ENCODE measurements at regions not wholly inside any gene's neighbourhood (a gene's known extent, or its start where the extent isn't known, plus 50 kb on each side); places are given as distances from the start of the nearest gene placed in this dataset.

DNA sequence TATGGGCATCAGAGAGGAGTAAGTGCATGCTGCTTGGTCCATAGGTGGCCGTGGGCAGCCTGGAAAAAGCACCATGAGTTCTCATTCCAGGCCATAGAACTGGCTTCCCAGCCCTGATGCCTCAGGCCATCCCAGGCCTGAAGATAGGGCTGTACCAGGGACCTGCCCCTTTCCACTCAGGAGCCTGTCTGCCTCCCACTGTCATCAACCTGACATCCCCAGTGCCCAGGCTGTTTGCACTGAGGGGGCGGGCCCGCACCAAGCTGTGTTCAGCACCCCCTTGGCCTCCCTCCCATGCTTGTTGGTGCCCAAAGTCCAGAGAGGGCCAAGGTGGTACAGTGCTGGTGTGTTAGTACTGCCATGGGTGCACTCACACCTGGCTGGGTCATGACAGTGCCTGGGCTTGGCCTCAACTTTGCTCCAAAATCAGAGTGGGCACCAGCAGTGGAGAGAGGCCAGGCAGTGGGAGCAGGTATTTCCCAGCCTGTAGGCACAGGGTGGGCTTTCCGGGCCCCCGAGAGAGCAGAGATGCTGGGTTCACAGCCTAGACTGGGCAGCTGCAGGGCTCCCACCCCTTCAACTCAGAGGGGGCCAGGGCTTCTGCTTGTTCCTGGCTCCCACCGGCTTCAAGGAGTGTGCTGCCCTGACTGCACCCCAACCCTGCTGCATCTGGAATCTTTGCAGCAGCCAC, 556.1 kb downstream of the SI start:
- Histone ChIP-seq H3K4me1 (ENCODE audit: control insufficient read depth in 2 of 2, insufficient read depth in 2 of 2, low read length in 2 of 2) (no peaks in the 10 kb centered on the region), H3K4me2 (replicated peaks; ENCODE audit: low read depth, low read length, poor library complexity, severe bottlenecking) (no peak overlapping the region), H3K9ac (ENCODE audit: low read length) (no peak overlapping the region), H3K79me2 (ENCODE audit: control insufficient read depth, insufficient read depth, low read length) (no peaks in the 10 kb centered on the region), H4K20me1 (ENCODE audit: control insufficient read depth, insufficient read depth, low read length, poor library complexity, severe bottlenecking) (no peaks in the 10 kb centered on the region), H3K27me3 (replicated peaks in 1 of 4; ENCODE audit: control extremely low read depth in 1 of 4, control insufficient read depth in 3 of 4, insufficient read depth in 4 of 4, low read length in 3 of 4) (no peaks in the 10 kb centered on the region), H2AFZ (ENCODE audit: insufficient read depth, low read depth, low read length, poor library complexity, severe bottlenecking) (no peak overlapping the region), H3K9me3 (ENCODE audit: control extremely low read depth in 1 of 3, control insufficient read depth in 2 of 3, insufficient read depth in 1 of 3, low read length in 2 of 3) (peaks cover 0 to 33% (median 0%) of the 10 kb centered on the region in 3 donors), H3K36me3 (replicated peaks in 1 of 2; ENCODE audit: control extremely low read depth in 1 of 2, control insufficient read depth in 1 of 2, extremely low read depth in 1 of 2, insufficient read depth in 2 of 2, low read length in 1 of 2) (no peaks in the 10 kb centered on the region), H3K27ac (ENCODE audit: low read length in 2 of 2) (no peak overlapping the region), H3K4me3 (ENCODE audit: control extremely low read depth in 1 of 5, extremely low read depth in 1 of 5, insufficient read depth in 1 of 5, low read depth in 2 of 5, low read length in 4 of 5) (no peak overlapping the region)
- H3K9me3 Mint-ChIP-seq (ENCODE audit: insufficient read depth), result peaks cover 6% of the 10 kb centered on the region
- ChIA-PET CTCF (interaction anchor here (0.6 kb wide), 1 partner anchor 259 kb away, joined by 5 read pairs; no protein-coding TSS in a partner anchor), POLR2A (no interaction called here)
- intact Hi-C loops (cut with micrococcal nuclease), result no loop called here
- H3K4me3 Mint-ChIP-seq, result no peak overlapping the region
- no peaks in the 10 kb centered on the region for H3K27me3 Mint-ChIP-seq
- WGBS (ENCODE audit: insufficient coverage), result 97% methylated on average over 5 of the region's 6 CpGs
- no peaks in the 10 kb centered on the region for H3K4me1 Mint-ChIP-seq
- no peak for DNase-seq
- no peak overlapping the region for H3K27ac Mint-ChIP-seq
- TF ChIP-seq, protein P1, sequence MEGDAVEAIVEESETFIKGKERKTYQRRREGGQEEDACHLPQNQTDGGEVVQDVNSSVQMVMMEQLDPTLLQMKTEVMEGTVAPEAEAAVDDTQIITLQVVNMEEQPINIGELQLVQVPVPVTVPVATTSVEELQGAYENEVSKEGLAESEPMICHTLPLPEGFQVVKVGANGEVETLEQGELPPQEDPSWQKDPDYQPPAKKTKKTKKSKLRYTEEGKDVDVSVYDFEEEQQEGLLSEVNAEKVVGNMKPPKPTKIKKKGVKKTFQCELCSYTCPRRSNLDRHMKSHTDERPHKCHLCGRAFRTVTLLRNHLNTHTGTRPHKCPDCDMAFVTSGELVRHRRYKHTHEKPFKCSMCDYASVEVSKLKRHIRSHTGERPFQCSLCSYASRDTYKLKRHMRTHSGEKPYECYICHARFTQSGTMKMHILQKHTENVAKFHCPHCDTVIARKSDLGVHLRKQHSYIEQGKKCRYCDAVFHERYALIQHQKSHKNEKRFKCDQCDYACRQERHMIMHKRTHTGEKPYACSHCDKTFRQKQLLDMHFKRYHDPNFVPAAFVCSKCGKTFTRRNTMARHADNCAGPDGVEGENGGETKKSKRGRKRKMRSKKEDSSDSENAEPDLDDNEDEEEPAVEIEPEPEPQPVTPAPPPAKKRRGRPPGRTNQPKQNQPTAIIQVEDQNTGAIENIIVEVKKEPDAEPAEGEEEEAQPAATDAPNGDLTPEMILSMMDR (IDR thresholded peaks at IDR 0.05), result no peak
- no peak for TF ChIP-seq EZH2 (IDR thresholded peaks at IDR 0.05; ENCODE audit: borderline replicate concordance, insufficient read depth, low read depth, low read length, poor library complexity, severe bottlenecking)
- ATAC-seq (ENCODE audit: low read depth), result no peak

DNA sequence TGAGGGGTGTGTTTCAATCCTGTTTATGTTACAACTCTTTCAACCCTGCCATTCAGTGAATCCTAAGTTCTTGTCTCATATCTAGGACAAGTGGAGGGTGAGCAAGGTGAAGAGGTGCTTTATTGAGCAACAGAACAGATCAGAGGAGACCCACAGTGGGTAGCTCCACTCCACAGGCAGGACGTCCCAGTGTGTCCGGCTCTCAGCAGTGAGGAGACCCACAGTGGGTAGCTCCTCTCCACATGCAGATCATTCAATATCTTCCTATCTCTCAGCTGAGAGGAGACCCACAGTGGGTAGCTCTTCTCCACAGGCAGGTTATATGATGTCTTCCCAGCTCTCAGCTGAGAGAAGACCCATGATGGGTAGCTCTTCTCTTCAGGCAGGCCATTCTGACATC, 556.7 kb downstream of the SI start:
- H3K4me1 ChIP-seq (ENCODE audit: control insufficient read depth in 2 of 2, insufficient read depth in 2 of 2, low read length in 2 of 2), result no peaks in the 10 kb centered on the region
- DNase-seq (no peak), ATAC-seq (ENCODE audit: low read depth) (no peak)
- no peaks in the 10 kb centered on the region for H4K20me1 ChIP-seq (ENCODE audit: control insufficient read depth, insufficient read depth, low read length, poor library complexity, severe bottlenecking)
- no peaks in the 10 kb centered on the region for H3K36me3 ChIP-seq (replicated peaks in 1 of 2; ENCODE audit: control extremely low read depth in 1 of 2, control insufficient read depth in 1 of 2, extremely low read depth in 1 of 2, insufficient read depth in 2 of 2, low read length in 1 of 2)
- H3K79me2 ChIP-seq (ENCODE audit: control insufficient read depth, insufficient read depth, low read length), result no peaks in the 10 kb centered on the region
- H3K27me3 Mint-ChIP-seq, result no peaks in the 10 kb centered on the region
- no peak overlapping the region for H3K27ac ChIP-seq (ENCODE audit: low read length in 2 of 2)
- H3K4me3 Mint-ChIP-seq, result no peak overlapping the region
- peaks cover 0 to 33% (median 0%) of the 10 kb centered on the region in 3 donors for H3K9me3 ChIP-seq (ENCODE audit: control extremely low read depth in 1 of 3, control insufficient read depth in 2 of 3, insufficient read depth in 1 of 3, low read length in 2 of 3)
- no peak overlapping the region for H3K9ac ChIP-seq (ENCODE audit: low read length)
- no CpG with 5 or more reads among the region's 2 CpGs for WGBS (ENCODE audit: insufficient coverage)
- H3K4me3 ChIP-seq (ENCODE audit: control extremely low read depth in 1 of 5, extremely low read depth in 1 of 5, insufficient read depth in 1 of 5, low read depth in 2 of 5, low read length in 4 of 5), result no peak overlapping the region
- no peaks in the 10 kb centered on the region for H3K4me1 Mint-ChIP-seq
- ChIA-PET CTCF (interaction anchor here (0.6 kb wide), 1 partner anchor 258 kb away, joined by 5 read pairs; no protein-coding TSS in a partner anchor), POLR2A (no interaction called here)
- no peaks in the 10 kb centered on the region for H3K27me3 ChIP-seq (replicated peaks in 1 of 4; ENCODE audit: control extremely low read depth in 1 of 4, control insufficient read depth in 3 of 4, insufficient read depth in 4 of 4, low read length in 3 of 4)
- H2AFZ ChIP-seq (ENCODE audit: insufficient read depth, low read depth, low read length, poor library complexity, severe bottlenecking), result no peak overlapping the region
- intact Hi-C loops (cut with micrococcal nuclease), result no loop called here
- H3K4me2 ChIP-seq (replicated peaks; ENCODE audit: low read depth, low read length, poor library complexity, severe bottlenecking), result no peak overlapping the region
- H3K9me3 Mint-ChIP-seq (ENCODE audit: insufficient read depth), result peaks cover 6% of the 10 kb centered on the region
- H3K27ac Mint-ChIP-seq, result no peak overlapping the region
- TF ChIP-seq, protein P1 (IDR thresholded peaks at IDR 0.05), result no peak
- no peak for TF ChIP-seq EZH2 (IDR thresholded peaks at IDR 0.05; ENCODE audit: borderline replicate concordance, insufficient read depth, low read depth, low read length, poor library complexity, severe bottlenecking)

Data from B cell (primary cell).